Panc1 (cell line): ENCODE measurements at regions not wholly inside any gene's neighbourhood (a gene's known extent, or its start where the extent isn't known, plus 50 kb on each side); places are given as distances from the start of the nearest gene placed in this dataset.

Experiments
- ATAC-seq: fragments of 200-7000 bp; cut with Tn5 transposase; 2 replicates; pipeline ENCODE4 v1.9.1; 2020; ENCODE audit warnings: mild to moderate bottlenecking, moderate library complexity
- BruUV-seq: library from RNA; stranded (reverse); fragments of 400-500 nt; replicated peaks from 2 replicates; lab custom pipeline; 2021; lab: Mats Ljungman, UMichigan
- CTCF ChIA-PET: fragments of 300-600 bp; sonication (Branson Sonifier 250); formaldehyde crosslinking; loops from one replicate; lab custom pipeline; 2022; ENCODE audit warnings: antibody characterized with exemption; lab: Charles Lee
- POLR2A ChIA-PET: fragments of 300-600 bp; sonication (Branson Sonifier 250); formaldehyde crosslinking; loops from one replicate; lab custom pipeline; 2022; ENCODE audit warnings: antibody characterized with exemption; lab: Charles Lee
- DNase-seq: peaks from one replicate; pipeline ENCODE4 v3.0.0-alpha.2; 2010; ENCODE audit warnings: low read depth, low spot score
- H3K27ac ChIP-seq: 2 replicates; pipeline ENCODE4 v1.5.1; 2011; ENCODE audit warnings: mild to moderate bottlenecking, low read length, inconsistent platforms
- H3K27me3 ChIP-seq: fragments of 200-500 bp; sonication (Bioruptor generic); 2 replicates; pipeline ENCODE4 v1.6.0; 2014; ENCODE audit warnings: low read length, inconsistent platforms; ENCODE audit not compliant: control insufficient read depth, insufficient read depth
- H3K36me3 ChIP-seq: fragments of 200-500 bp; sonication (Bioruptor generic); 2 replicates; pipeline ENCODE4 v1.5.1; 2014; ENCODE audit warnings: inconsistent platforms, mild to moderate bottlenecking, low read length, moderate library complexity; ENCODE audit not compliant: control insufficient read depth, insufficient read depth
- H3K4me1 ChIP-seq: 2 replicates; pipeline ENCODE4 v1.5.1; 2011; ENCODE audit warnings: inconsistent platforms, mild to moderate bottlenecking, low read length, moderate library complexity; ENCODE audit not compliant: control insufficient read depth, insufficient read depth
- H3K4me3 ChIP-seq, 2 experiments: 2 replicates each; pipeline ENCODE4 v1.5.1; 2011 to 2012; ENCODE audit warnings: low read depth in 2 of 2, low read length in 2 of 2, mild to moderate bottlenecking in 2 of 2, inconsistent platforms in 1 of 2, moderate library complexity in 1 of 2
- H3K9me3 ChIP-seq: fragments of 200-500 bp; sonication (Bioruptor generic); 2 replicates; pipeline ENCODE4 v1.5.1; 2014; ENCODE audit warnings: low read depth, mild to moderate bottlenecking, inconsistent platforms, low read length, moderate library complexity; ENCODE audit not compliant: control insufficient read depth, insufficient read depth
- CTCF ChIP-seq: fragments of 450-650 bp; IDR thresholded peaks from 2 replicates; pipeline ENCODE4 v1.5.1; 2017; ENCODE audit warnings: mild to moderate bottlenecking
- POLR2AphosphoS5 ChIP-seq: IDR thresholded peaks from 2 replicates; pipeline ENCODE4 v1.6.1; 2012; ENCODE audit warnings: mild to moderate bottlenecking, low read depth, low read length, moderate library complexity
- SIN3A ChIP-seq: IDR thresholded peaks from 2 replicates; pipeline ENCODE4 v1.6.1; 2012; ENCODE audit warnings: low read depth, mild to moderate bottlenecking, low read length, moderate library complexity, borderline replicate concordance; ENCODE audit not compliant: insufficient read depth
- TCF7L2 ChIP-seq: IDR thresholded peaks from 2 replicates; pipeline ENCODE4 v1.6.1; 2011; ENCODE audit warnings: mild to moderate bottlenecking, low read depth, low read length, inconsistent platforms
- in situ Hi-C: cut with HindIII; loops from 2 replicates; pipeline ENCODE4 v1.10.0; 2016; ENCODE audit warnings: low sequenced_read_pairs, low pct_unique_long_range_greater_than_20kb
- intact Hi-C: fragments of 100-400 bp; cut with micrococcal nuclease; formaldehyde crosslinking; loops from one replicate; pipeline ENCODE4 v1.10.0; 2022; ENCODE audit not compliant: unreplicated experiment
- TF ChIP-seq, protein P1 (sequence below), 2 experiments: IDR thresholded peaks; 2 replicates each; pipeline ENCODE4 v1.6.1; 2011 to 2012; ENCODE audit warnings: low read depth in 2 of 2, control low read depth in 1 of 2, low read length in 1 of 2, mild to moderate bottlenecking in 1 of 2, moderate library complexity in 1 of 2; ENCODE audit not compliant: insufficient read depth in 1 of 2

DNA sequence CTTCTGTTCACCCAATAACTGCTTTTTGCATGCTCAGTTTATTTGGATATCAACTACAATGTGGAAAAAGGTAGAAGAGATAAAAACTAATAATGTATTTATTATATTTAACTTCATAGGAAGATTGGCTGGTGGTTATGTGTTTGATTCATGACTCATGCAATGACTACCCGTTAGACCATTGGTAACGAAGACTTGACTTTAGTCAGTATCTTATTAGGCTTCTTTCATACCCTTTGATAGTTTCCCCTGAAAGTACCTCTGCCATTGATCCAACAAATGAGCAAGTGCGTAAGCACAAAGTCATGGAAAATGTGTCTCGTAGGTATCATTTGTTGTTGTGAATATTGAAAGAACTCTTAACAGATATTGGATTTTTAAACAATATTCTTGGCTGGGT lies 394.7 kb downstream of the PPP3CA start:
- H3K27ac ChIP-seq = no peak overlapping the region
- CTCF ChIA-PET = no interaction called here
- DNase-seq (no peak), ATAC-seq (no peak)
- in situ Hi-C loops = no loop called here
- intact Hi-C loops = no loop called here
- no TSS peak for BruUV-seq
- H3K36me3 ChIP-seq = no peaks in the 10 kb centered on the region
- POLR2A ChIA-PET = no interaction called here
- H3K27me3 ChIP-seq = no peaks in the 10 kb centered on the region
- no peak for TF ChIP-seq CTCF
- no peak for TF ChIP-seq POLR2AphosphoS5
- TF ChIP-seq, protein P1, sequence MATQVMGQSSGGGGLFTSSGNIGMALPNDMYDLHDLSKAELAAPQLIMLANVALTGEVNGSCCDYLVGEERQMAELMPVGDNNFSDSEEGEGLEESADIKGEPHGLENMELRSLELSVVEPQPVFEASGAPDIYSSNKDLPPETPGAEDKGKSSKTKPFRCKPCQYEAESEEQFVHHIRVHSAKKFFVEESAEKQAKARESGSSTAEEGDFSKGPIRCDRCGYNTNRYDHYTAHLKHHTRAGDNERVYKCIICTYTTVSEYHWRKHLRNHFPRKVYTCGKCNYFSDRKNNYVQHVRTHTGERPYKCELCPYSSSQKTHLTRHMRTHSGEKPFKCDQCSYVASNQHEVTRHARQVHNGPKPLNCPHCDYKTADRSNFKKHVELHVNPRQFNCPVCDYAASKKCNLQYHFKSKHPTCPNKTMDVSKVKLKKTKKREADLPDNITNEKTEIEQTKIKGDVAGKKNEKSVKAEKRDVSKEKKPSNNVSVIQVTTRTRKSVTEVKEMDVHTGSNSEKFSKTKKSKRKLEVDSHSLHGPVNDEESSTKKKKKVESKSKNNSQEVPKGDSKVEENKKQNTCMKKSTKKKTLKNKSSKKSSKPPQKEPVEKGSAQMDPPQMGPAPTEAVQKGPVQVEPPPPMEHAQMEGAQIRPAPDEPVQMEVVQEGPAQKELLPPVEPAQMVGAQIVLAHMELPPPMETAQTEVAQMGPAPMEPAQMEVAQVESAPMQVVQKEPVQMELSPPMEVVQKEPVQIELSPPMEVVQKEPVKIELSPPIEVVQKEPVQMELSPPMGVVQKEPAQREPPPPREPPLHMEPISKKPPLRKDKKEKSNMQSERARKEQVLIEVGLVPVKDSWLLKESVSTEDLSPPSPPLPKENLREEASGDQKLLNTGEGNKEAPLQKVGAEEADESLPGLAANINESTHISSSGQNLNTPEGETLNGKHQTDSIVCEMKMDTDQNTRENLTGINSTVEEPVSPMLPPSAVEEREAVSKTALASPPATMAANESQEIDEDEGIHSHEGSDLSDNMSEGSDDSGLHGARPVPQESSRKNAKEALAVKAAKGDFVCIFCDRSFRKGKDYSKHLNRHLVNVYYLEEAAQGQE (IDR thresholded peaks at IDR 0.05; ENCODE audit: insufficient read depth in 1 of 2, low read depth in 2 of 2, low read length in 1 of 2) = no peak
- TF ChIP-seq TCF7L2 = no peak
- no peak for TF ChIP-seq SIN3A
- no peak overlapping the region for H3K4me3 ChIP-seq
- no peaks in the 10 kb centered on the region for H3K9me3 ChIP-seq
- H3K4me1 ChIP-seq = no peaks in the 10 kb centered on the region

- Histone ChIP-seq H3K36me3 (no peaks in the 10 kb centered on the region), H3K9me3 (no peaks in the 10 kb centered on the region), H3K4me3 (no peak overlapping the region), H3K27ac (no peak overlapping the region), H3K4me1 (no peaks in the 10 kb centered on the region), H3K27me3 (no peaks in the 10 kb centered on the region)
- BruUV-seq = no TSS peak
- ChIA-PET POLR2A (no interaction called here), CTCF (no interaction called here)
- DNase-seq = no peak
- in situ Hi-C loops = no loop called here
- intact Hi-C loops = no loop called here
- TF ChIP-seq SIN3A (no peak), POLR2AphosphoS5 (no peak), CTCF (no peak), TCF7L2 (no peak)
- TF ChIP-seq, protein P1 (IDR thresholded peaks at IDR 0.05; ENCODE audit: insufficient read depth in 1 of 2, low read depth in 2 of 2, low read length in 1 of 2) = no peak
- ATAC-seq = no peak
Observed at GRCh38 chr4:100949350-100949935, 397.9 kb downstream of the PPP3CA start.
